Pancreas (tissue), 10 donors: ENCODE measurements at regions not wholly inside any gene's neighbourhood (a gene's known extent, or its start where the extent isn't known, plus 50 kb on each side); places are given as distances from the start of the nearest gene placed in this dataset.
"Not testable (repeated sequence)": the region's sequence is repeated elsewhere in the genome, so short reads cannot be mapped to it uniquely, and the experiment has no call there.

ENCODE experiments used
- ATAC-seq, 4 donors: fragments of 200-7000 bp; cut with Tn5 transposase; one replicate each; pipeline versions ENCODE4 v1.8.0 to v1.9.1; 2020; ENCODE audit warnings: mild to moderate bottlenecking in 4 of 4, moderate library complexity in 4 of 4
- DNase-seq, 6 donors: peaks; one replicate each; pipeline ENCODE4 v3.0.0-alpha.2; 2020
- FAIRE-seq: peaks from 2 replicates; lab custom pipeline; 2012; peaks lifted over from hg19 to GRCh38; lab: Jason Lieb, UNC
- H3K27ac ChIP-seq, 4 donors: fragments of 200-600 bp; sonication (generic); 1 replicate in 3 of 4; 2 replicates in 1 of 4; pipeline versions ENCODE4 v1.5.0 to v1.8.0; 2020
- H3K27me3 ChIP-seq, 4 donors: fragments of 200-600 bp; one replicate each; pipeline ENCODE4 v1.8.0; 2021
- H3K36me3 ChIP-seq, 3 donors: fragments of 200-600 bp; sonication (generic) in 1 of 3; one replicate each; pipeline versions ENCODE4 v1.5.0 to v1.8.0; 2020 to 2021
- H3K4me1 ChIP-seq, 3 donors: fragments of 200-600 bp; one replicate each; pipeline ENCODE4 v1.8.0; 2021
- H3K4me3 ChIP-seq, 4 donors: fragments of 200-600 bp; sonication (generic) in 2 of 4; one replicate each; pipeline versions ENCODE4 v1.5.0 to v1.8.0; 2020 to 2021
- H3K9me3 ChIP-seq, 4 donors: fragments of 200-600 bp; one replicate each; pipeline ENCODE4 v1.8.0; 2021
- CTCF ChIP-seq, 4 donors: fragments of 200-600 bp; sonication (generic) in 3 of 4; IDR thresholded peaks; one replicate each; pipeline versions ENCODE4 v1.5.0 to v1.8.0; 2021; ENCODE audit warnings: antibody characterized with exemption in 4 of 4
- WGBS, 2 donors: extraction: QIAGEN DNeasy Blood & Tissue Kit; methylation state at CpG; one replicate each; pipeline ENCODE4 v1.1.7; 2013; 5-methylcytosine and 5-hydroxymethylcytosine counted together
- intact Hi-C, 3 donors: fragments of 100-400 bp; cut with DNase I; formaldehyde crosslinking; loops; one replicate each; pipeline versions ENCODE4 v1.11.1 to v1.14.2; 2022
- donor health status: healthy with polysubstance abuse.
- donor health status: DM: no; HTN: no; CAD: no; lungs with moderate emphysema.
- donor health status: DM: no; HTN: no; CAD: no.
- donor health status: control.
- donor health status: control.
- donor health status: Bipolar disorder and iron deficiency.
- donor health status: DM: yes; HTN: yes; CAD: no.
- donor health status: DM: no; HTN: no; CAD: no.
- donor health status: DM: no; HTN: no; CAD: no.
- donor health status: DM: yes; HTN: yes; CAD: no.

- H3K9me3 ChIP-seq, result no peaks in the 10 kb centered on the region
- ATAC-seq (no peak), FAIRE-seq (no peak), DNase-seq (no peak)
- no peak overlapping the region for H3K27ac ChIP-seq
- H3K4me1 ChIP-seq, result no peaks in the 10 kb centered on the region
- intact Hi-C loops, result no loop called here
- no peaks in the 10 kb centered on the region for H3K27me3 ChIP-seq
- H3K36me3 ChIP-seq, result no peaks in the 10 kb centered on the region
- WGBS, 2 donors, result 84% methylated on average over 2 of the region's 2 CpGs
- H3K4me3 ChIP-seq, result no peak overlapping the region
- TF ChIP-seq CTCF (IDR thresholded peaks at IDR 0.05), result no peak
Measured at GRCh38 chr5:74450095-74450494, 190.4 kb downstream of the ENC1 start.

DNA sequence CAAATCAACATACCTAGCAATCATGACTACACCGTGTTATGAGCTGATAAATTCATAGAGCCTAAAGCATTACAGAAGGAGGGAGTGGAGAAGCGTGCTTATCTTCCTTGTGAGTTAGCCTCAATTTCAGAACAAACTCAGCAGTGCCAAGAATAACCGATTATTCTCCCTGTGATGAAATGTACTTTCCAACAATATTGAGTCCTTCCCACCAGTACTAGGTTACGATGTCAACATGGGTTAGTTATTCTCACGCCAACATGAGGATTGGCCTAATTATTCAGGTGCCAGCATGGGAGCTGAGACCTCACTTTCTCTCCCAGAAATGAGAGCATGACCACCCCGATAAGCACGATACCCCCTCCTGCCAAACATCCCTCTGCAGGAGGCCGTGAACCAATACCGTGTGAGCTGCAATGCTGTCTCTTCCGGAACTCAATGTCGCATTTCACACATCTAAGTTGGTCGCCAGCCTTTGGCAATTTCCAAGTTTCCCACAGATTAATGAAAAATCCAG lies 193.7 kb downstream of the ENC1 start:
- Histone ChIP-seq H3K27me3 (no peaks in the 10 kb centered on the region), H3K27ac (peak overlapping the region in 3 of 4 donors; percentile 11 to 22 (median 19)), H3K9me3 (no peaks in the 10 kb centered on the region), H3K4me1 (no peaks in the 10 kb centered on the region), H3K36me3 (no peaks in the 10 kb centered on the region), H3K4me3 (no peak overlapping the region)
- ATAC-seq (peak; percentile 44 to 85 (median 52)), FAIRE-seq (no peak), DNase-seq (peak in 3 of 6 donors; percentile 21 to 33 (median 23))
- 56 to 64% methylated on average over 12 of the region's 12 CpGs for WGBS, 2 donors
- TF ChIP-seq CTCF (IDR thresholded peaks at IDR 0.05), result no peak
- intact Hi-C loops, result no loop called here

DNA sequence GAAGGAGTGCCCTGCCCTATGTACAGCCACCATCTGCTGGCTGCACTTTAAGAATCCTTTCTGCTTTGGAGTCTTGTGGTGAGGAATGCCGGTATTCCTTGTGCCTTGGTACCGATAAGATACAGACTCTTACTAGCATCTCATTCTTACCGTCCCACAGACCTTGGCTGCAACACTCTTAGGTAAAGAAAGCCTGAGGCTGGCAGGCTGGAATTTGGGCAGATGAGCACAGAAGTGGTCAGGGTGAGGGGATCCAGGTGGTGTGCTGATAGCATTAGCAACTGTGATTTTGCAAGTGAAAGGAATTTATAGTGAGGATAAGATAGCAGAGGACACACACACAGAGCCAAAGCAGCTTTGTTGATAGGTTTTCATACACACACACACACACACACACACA lies 198.1 kb downstream of the ENC1 start:
- H3K36me3 ChIP-seq, result no peaks in the 10 kb centered on the region
- ATAC-seq (no peak), FAIRE-seq (no peak), DNase-seq (no peak)
- H3K27me3 ChIP-seq, result no peaks in the 10 kb centered on the region
- H3K4me3 ChIP-seq, result no peak overlapping the region
- TF ChIP-seq CTCF (IDR thresholded peaks at IDR 0.05), result no peak
- WGBS, 2 donors, result 58 to 65% methylated on average over 3 of the region's 3 CpGs
- H3K4me1 ChIP-seq, result no peaks in the 10 kb centered on the region
- H3K9me3 ChIP-seq, result no peaks in the 10 kb centered on the region
- no peak overlapping the region for H3K27ac ChIP-seq
- intact Hi-C loops, result no loop called here

DNA sequence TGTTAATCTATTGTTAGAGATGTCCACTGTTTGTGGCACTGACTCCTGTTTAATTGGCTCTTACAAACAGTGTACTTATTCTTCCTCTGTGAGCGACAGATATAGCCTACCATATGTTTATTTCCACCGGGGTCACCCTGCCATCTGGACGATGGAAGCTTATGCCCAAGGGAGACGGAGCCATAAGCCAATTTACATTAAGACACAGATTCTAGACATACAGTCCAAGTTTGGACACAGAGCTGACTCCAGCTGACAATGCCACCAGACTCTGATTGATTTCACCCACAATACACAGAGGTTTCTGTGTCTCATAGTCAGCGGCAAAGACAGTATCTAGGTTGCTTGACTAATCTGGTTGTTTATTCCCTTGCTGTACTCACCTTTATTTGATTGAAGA lies 198.9 kb downstream of the ENC1 start:
- H3K27me3 ChIP-seq, result no peaks in the 10 kb centered on the region
- TF ChIP-seq CTCF (IDR thresholded peaks at IDR 0.05), result no peak
- 82 to 84% methylated on average over 5 of the region's 5 CpGs for WGBS, 2 donors
- FAIRE-seq, result no peak
- no peaks in the 10 kb centered on the region for H3K36me3 ChIP-seq
- intact Hi-C loops, result no loop called here
- ATAC-seq, result no peak
- no peak overlapping the region for H3K27ac ChIP-seq
- no peaks in the 10 kb centered on the region for H3K4me1 ChIP-seq
- no peaks in the 10 kb centered on the region for H3K9me3 ChIP-seq
- no peak overlapping the region for H3K4me3 ChIP-seq
- DNase-seq, result no peak

DNA sequence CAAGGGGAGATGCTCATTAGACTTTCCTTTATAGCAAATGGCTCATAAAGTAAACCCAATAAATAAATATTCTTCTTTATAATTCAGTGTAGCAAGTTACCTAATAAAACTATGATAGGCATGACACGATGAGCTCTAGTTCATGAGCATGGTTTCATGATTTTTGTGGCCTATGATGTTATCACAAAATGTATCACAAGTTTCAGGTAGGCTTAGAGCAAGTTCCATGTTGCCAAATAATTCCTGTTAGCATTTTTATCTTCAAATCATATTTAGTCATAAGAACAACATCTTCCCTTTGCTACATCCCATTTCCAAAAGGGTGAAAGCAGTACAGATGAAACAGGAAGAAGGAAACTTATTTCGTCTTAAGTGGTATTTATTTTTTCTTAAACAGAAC lies 200.2 kb downstream of the ENC1 start:
- 87 to 90% methylated on average over 2 of the region's 2 CpGs for WGBS, 2 donors
- DNase-seq (no peak), FAIRE-seq (no peak), ATAC-seq (no peak)
- Histone ChIP-seq H3K27me3 (no peaks in the 10 kb centered on the region), H3K4me3 (no peak overlapping the region), H3K27ac (no peak overlapping the region), H3K9me3 (no peaks in the 10 kb centered on the region), H3K4me1 (no peaks in the 10 kb centered on the region), H3K36me3 (no peaks in the 10 kb centered on the region)
- intact Hi-C loops, result no loop called here
- TF ChIP-seq CTCF (IDR thresholded peaks at IDR 0.05), result no peak

DNA sequence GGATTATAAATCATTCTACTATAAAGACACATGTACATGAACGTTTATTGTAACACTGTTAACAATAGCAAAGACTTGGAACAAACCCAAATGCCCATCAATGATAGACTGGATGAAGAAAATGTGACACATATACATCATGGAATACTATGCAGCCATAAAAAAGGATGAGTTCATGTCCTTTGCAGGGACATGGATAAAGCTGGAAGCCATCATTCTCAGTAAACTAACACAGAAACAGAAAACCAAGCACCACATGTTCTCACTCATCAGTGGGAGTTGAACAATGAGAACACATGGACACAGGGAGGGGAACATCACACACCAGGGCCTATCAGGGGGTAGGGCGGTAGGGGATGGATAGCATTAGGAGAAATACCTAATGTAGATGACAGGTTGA lies 202.7 kb downstream of the ENC1 start:
- DNase-seq, ATAC-seq, H3K27me3 ChIP-seq, H3K27ac ChIP-seq, H3K4me3 ChIP-seq, H3K36me3 ChIP-seq, intact Hi-C loops, H3K9me3 ChIP-seq, FAIRE-seq, H3K4me1 ChIP-seq: not testable (repeated sequence)
- 71 to 80% methylated on average over 2 of the region's 2 CpGs for WGBS, 2 donors
